Transverse colon (tissue), 4 donors: ENCODE measurements at regions not wholly inside any gene's neighbourhood (a gene's known extent, or its start where the extent isn't known, plus 50 kb on each side); places are given as distances from the start of the nearest gene placed in this dataset.

Source experiments
- DNase-seq: peaks from one replicate; pipeline ENCODE4 v3.0.0-alpha.2; 2019
- H3K27ac ChIP-seq, 4 donors: fragments of 200-600 bp; sonication (generic); 2 replicates each; pipeline ENCODE4 v1.5.1; 2016 to 2018; ENCODE audit warnings: inconsistent platforms in 4 of 4
- H3K27me3 ChIP-seq: fragments of 200-600 bp; sonication (generic); 2 replicates; pipeline ENCODE4 v1.5.1; 2017; ENCODE audit warnings: inconsistent platforms
- H3K36me3 ChIP-seq, 4 donors: fragments of 200-600 bp; sonication (generic); 2 replicates each; pipeline ENCODE4 v1.5.1; 2017 to 2019; ENCODE audit warnings: inconsistent platforms in 4 of 4
- H3K4me1 ChIP-seq, 4 donors: fragments of 200-600 bp; sonication (generic); 2 replicates each; pipeline ENCODE4 v1.5.1; 2017 to 2020; ENCODE audit warnings: inconsistent platforms in 4 of 4
- H3K4me3 ChIP-seq, 4 donors: fragments of 200-600 bp; sonication (generic); 1 replicate in 1 of 4; 2 replicates in 3 of 4; pipeline versions ENCODE4 v1.5.1 to v1.6.1; 2017 to 2019; ENCODE audit warnings: inconsistent platforms in 4 of 4
- H3K9me3 ChIP-seq, 2 donors: fragments of 200-600 bp; sonication (generic); 2 replicates each; pipeline ENCODE4 v1.5.1; 2017 to 2019; ENCODE audit warnings: inconsistent platforms in 2 of 2
- CTCF ChIP-seq, 5 experiments: fragments of 200-600 bp in 3 of 5; fragments of 450-650 bp in 2 of 5; sonication (generic) in 3 of 5; IDR thresholded peaks; 1 replicate in 2 of 5; 2 replicates in 3 of 5; pipeline ENCODE4 v1.5.1; 2016 to 2017; ENCODE audit warnings: antibody characterized with exemption in 5 of 5, inconsistent platforms in 3 of 5, mild to moderate bottlenecking in 2 of 5, moderate library complexity in 1 of 5
- EP300 ChIP-seq: sonication (generic); formaldehyde crosslinking; IDR thresholded peaks from one replicate; pipeline ENCODE4 v1.6.1; 2017; ENCODE audit warnings: antibody characterized with exemption, low read depth
- POLR2A ChIP-seq: fragments of 450-650 bp; IDR thresholded peaks from one replicate; pipeline ENCODE4 v1.6.1; 2016; ENCODE audit warnings: antibody characterized with exemption, mild to moderate bottlenecking, moderate library complexity
- POLR2AphosphoS5 ChIP-seq, 3 donors: sonication (generic); formaldehyde crosslinking; IDR thresholded peaks; one replicate each; pipeline ENCODE4 v1.6.1; 2016; ENCODE audit warnings: antibody characterized with exemption in 3 of 3
- WGBS, 2 donors: methylation state at CpG; one replicate each; pipeline ENCODE4 v1.1.5; 2018; ENCODE audit warnings: low coverage in 1 of 2; 5-methylcytosine and 5-hydroxymethylcytosine counted together
- in situ Hi-C, 4 donors: fragments of 200-750 bp; cut with MboI; loops; one replicate each; pipeline versions ENCODE4 v1.15.0 to v1.15.1; 2017; ENCODE audit warnings: low sequenced_read_pairs in 3 of 4, low pct_ligation_motif_present in 1 of 4, low pct_unique_long_range_greater_than_20kb in 1 of 4
- intact Hi-C: fragments of 100-400 bp; cut with DNase I; formaldehyde crosslinking; loops from one replicate; pipeline ENCODE4 v1.15.1; 2023; ENCODE audit warnings: low total_unique reads

- no peak for DNase-seq
- in situ Hi-C loops (no loop called here), intact Hi-C loops (no loop called here)
- H3K27ac ChIP-seq, result no peak overlapping the region
- H3K9me3 ChIP-seq, result no peaks in the 10 kb centered on the region
- no peaks in the 10 kb centered on the region for H3K36me3 ChIP-seq
- TF ChIP-seq POLR2A (no peak), EP300 (no peak), CTCF (IDR thresholded peaks at IDR 0.05) (no peak), POLR2AphosphoS5 (IDR thresholded peaks at IDR 0.05) (no peak)
- no peaks in the 10 kb centered on the region for H3K4me1 ChIP-seq
- WGBS, 2 donors, result 81% methylated on average over 6 of the region's 6 CpGs; no CpG with 5 or more reads in 1 of the 2 donors
- H3K4me3 ChIP-seq, result no peak overlapping the region
- H3K27me3 ChIP-seq, result no peaks in the 10 kb centered on the region
Measured at GRCh38 chr10:78390051-78390450, 356.4 kb downstream of the RPS24 start.

- in situ Hi-C loops (no loop called here), intact Hi-C loops (no loop called here)
Measured at GRCh38 chr10:78390817-78391216, 357.2 kb downstream of the RPS24 start.

GRCh38 chr10:78391585-78391984 is 357.9 kb downstream of the RPS24 start:
- intact Hi-C loops (no loop called here), in situ Hi-C loops (no loop called here)
- H3K27ac ChIP-seq, result no peak overlapping the region
- no peaks in the 10 kb centered on the region for H3K27me3 ChIP-seq
- WGBS, 2 donors, result 90% methylated on average over 7 of the region's 7 CpGs; no CpG with 5 or more reads in 1 of the 2 donors
- no peak for TF ChIP-seq POLR2A
- no peak for TF ChIP-seq EP300
- TF ChIP-seq POLR2AphosphoS5 (IDR thresholded peaks at IDR 0.05), result no peak
- no peak for TF ChIP-seq CTCF (IDR thresholded peaks at IDR 0.05)
- no peaks in the 10 kb centered on the region for H3K36me3 ChIP-seq
- H3K4me1 ChIP-seq, result no peaks in the 10 kb centered on the region
- no peaks in the 10 kb centered on the region for H3K9me3 ChIP-seq
- H3K4me3 ChIP-seq, result no peak overlapping the region
- DNase-seq, result no peak

More at GRCh38 chr10:78390817-78391216, 357.2 kb downstream of the RPS24 start:
- Histone ChIP-seq H3K27me3 (no peaks in the 10 kb centered on the region), H3K9me3 (no peaks in the 10 kb centered on the region), H3K4me3 (no peak overlapping the region), H3K4me1 (no peaks in the 10 kb centered on the region), H3K36me3 (no peaks in the 10 kb centered on the region), H3K27ac (no peak overlapping the region)
- TF ChIP-seq POLR2AphosphoS5 (IDR thresholded peaks at IDR 0.05) (no peak), POLR2A (no peak), CTCF (IDR thresholded peaks at IDR 0.05) (no peak), EP300 (no peak)
- DNase-seq, result no peak
- 82 to 89% methylated on average over 5 of the region's 5 CpGs for WGBS, 2 donors

GRCh38 chr10:78392197-78392596 is 358.5 kb downstream of the RPS24 start:
- TF ChIP-seq CTCF (IDR thresholded peaks at IDR 0.05) (no peak), POLR2AphosphoS5 (IDR thresholded peaks at IDR 0.05) (no peak), POLR2A (no peak), EP300 (no peak)
- intact Hi-C loops (no loop called here), in situ Hi-C loops (no loop called here)
- no peaks in the 10 kb centered on the region for H3K36me3 ChIP-seq
- WGBS, 2 donors, result 81 to 88% methylated on average over 2 of the region's 2 CpGs
- no peak for DNase-seq
- no peaks in the 10 kb centered on the region for H3K27me3 ChIP-seq
- H3K27ac ChIP-seq, result no peak overlapping the region
- H3K9me3 ChIP-seq, result no peaks in the 10 kb centered on the region
- H3K4me3 ChIP-seq, result no peak overlapping the region
- H3K4me1 ChIP-seq, result no peaks in the 10 kb centered on the region
